Memory B cell (primary cell): ENCODE measurements at regions not wholly inside any gene's neighbourhood (a gene's known extent, or its start where the extent isn't known, plus 50 kb on each side); places are given as distances from the start of the nearest gene placed in this dataset.
"Not testable (repeated sequence)": the region's sequence is repeated elsewhere in the genome, so short reads cannot be mapped to it uniquely, and the experiment has no call there.

Source experiments
- ATAC-seq: fragments of 150-1000 bp; cut with Tn5 transposase; 2 replicates; pipeline ENCODE4 v1.10.0; 2021; ENCODE audit warnings: low read depth, mild to moderate bottlenecking, moderate library complexity
- DNase-seq, 2 donors: peaks; one replicate each; pipeline ENCODE4 v3.0.0; 2022; ENCODE audit warnings: low spot score in 2 of 2
- H3K27ac Mint-ChIP-seq: one replicate; pipeline ENCODE4 v1.8.0; 2022; ENCODE audit warnings: mild to moderate bottlenecking, moderate library complexity, mixed read lengths
- H3K27me3 Mint-ChIP-seq: one replicate; pipeline ENCODE4 v1.8.0; 2022; ENCODE audit warnings: mixed read lengths
- H3K36me3 Mint-ChIP-seq: one replicate; pipeline ENCODE4 v1.8.0; 2022; ENCODE audit warnings: mild to moderate bottlenecking, mixed read lengths
- H3K4me1 Mint-ChIP-seq: one replicate; pipeline ENCODE4 v1.8.0; 2022; ENCODE audit warnings: mixed read lengths
- H3K4me3 Mint-ChIP-seq: one replicate; pipeline ENCODE4 v1.8.0; 2022; ENCODE audit warnings: mild to moderate bottlenecking, moderate library complexity, mixed read lengths
- H3K9me3 Mint-ChIP-seq: one replicate; pipeline ENCODE4 v1.8.0; 2022; ENCODE audit warnings: mixed read lengths

DNA sequence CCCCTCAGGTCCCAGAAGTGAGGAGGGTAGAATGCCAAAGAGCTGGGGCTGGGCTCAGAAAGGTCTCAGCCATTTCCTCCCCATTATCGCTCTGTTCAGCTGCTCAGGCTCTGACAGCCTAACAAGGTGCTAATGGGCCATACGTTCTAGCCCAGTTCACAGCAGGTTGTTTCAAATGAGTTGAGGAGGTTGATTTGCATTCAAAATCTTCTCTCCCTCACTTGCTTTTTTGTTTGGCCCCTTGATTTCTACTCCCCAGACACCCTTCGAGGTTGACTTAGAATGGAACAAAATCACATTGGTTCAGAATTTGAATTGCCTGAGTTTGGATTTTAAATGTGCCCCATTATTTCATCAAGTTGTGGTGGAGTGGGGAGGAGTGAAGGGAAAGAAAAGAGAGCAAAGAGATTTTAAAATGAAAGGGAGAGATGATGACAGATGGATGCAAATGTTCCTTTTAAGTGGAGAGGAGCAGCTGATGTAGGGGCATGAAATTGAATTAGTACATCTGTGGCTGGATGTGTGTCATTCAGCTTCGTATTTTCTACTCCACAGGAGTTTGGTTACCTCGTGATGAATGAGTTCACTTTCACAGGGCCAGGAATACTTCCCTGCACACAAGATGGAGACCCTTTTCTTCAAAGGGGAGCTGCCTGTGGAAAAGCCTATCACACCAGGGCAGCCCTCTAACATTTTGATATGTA is 425.8 kb upstream of the CAMK1G start:
- no peak overlapping the region for H3K27ac Mint-ChIP-seq
- no peaks in the 10 kb centered on the region for H3K36me3 Mint-ChIP-seq
- DNase-seq (no peak), ATAC-seq (no peak)
- H3K27me3 Mint-ChIP-seq = no peaks in the 10 kb centered on the region
- peaks cover 1% of the 10 kb centered on the region for H3K9me3 Mint-ChIP-seq
- no peak overlapping the region for H3K4me3 Mint-ChIP-seq
- H3K4me1 Mint-ChIP-seq = no peaks in the 10 kb centered on the region

DNA sequence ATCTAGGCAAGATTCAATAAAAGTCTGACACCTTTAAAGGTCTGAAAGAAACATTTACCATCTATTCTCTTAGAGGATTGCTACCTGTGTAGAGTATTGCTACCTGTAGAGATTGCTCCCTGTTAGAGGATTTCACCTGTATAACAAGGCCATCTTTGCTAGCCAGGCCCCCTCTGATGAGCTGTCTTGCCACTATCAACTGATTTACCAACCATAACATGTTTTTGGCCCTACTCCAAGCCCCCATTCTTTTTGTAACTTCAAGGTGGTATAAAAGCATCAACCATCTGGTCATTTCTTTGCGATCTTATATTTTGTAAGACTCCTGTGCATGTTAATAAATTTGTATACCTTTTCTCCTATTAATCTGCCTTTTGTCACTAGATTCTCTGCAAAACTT is 424.7 kb upstream of the CAMK1G start:
- no peaks in the 10 kb centered on the region for H3K27me3 Mint-ChIP-seq
- ATAC-seq (no peak), DNase-seq (no peak)
- no peaks in the 10 kb centered on the region for H3K36me3 Mint-ChIP-seq
- H3K4me3 Mint-ChIP-seq = no peak overlapping the region
- H3K27ac Mint-ChIP-seq = no peak overlapping the region
- no peaks in the 10 kb centered on the region for H3K4me1 Mint-ChIP-seq
- H3K9me3 Mint-ChIP-seq = peaks cover 1% of the 10 kb centered on the region

DNA sequence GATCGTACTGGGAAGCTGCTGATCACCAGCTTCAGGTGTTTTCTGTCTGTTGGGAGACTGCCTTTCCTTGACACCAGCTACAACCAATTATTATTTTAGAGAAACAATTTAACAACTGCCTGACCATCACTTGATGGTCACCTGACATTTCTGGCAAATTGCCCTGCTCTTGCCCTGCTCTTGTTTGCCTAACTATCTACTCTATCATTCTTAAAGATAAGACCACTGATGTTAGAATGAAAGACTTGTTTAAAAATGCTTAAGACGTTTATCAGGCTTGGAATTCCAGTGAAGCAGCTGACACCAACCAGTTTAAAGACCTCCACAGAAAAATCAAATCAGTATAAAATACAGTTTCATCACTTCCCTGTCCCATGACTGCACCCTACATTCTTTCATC is 423.3 kb upstream of the CAMK1G start:
- no peaks in the 10 kb centered on the region for H3K4me1 Mint-ChIP-seq
- no peak overlapping the region for H3K4me3 Mint-ChIP-seq
- H3K36me3 Mint-ChIP-seq = no peaks in the 10 kb centered on the region
- ATAC-seq (no peak), DNase-seq (no peak)
- H3K27ac Mint-ChIP-seq = no peak overlapping the region
- H3K27me3 Mint-ChIP-seq = no peaks in the 10 kb centered on the region
- H3K9me3 Mint-ChIP-seq = peaks cover 1% of the 10 kb centered on the region

DNA sequence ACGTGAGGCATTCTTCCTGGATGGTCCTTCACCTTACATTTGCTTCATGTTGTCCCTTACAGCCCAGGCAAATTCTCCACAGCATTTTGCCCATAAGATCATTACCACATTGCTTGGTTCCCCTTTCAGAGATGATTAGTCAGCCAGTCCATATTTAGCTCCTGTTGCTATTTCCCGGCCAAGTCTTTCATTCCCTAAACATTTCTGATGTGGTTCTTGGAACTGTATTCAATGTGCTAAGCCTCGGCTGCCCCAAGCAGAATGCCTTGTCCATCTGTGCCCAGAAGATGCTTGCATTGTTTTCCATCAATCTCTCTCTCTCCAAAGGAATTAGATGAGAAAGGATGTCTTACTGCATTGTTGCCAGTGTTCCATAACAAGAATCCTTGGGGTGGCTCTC is 420.9 kb upstream of the CAMK1G start:
- ATAC-seq = no peak

DNA sequence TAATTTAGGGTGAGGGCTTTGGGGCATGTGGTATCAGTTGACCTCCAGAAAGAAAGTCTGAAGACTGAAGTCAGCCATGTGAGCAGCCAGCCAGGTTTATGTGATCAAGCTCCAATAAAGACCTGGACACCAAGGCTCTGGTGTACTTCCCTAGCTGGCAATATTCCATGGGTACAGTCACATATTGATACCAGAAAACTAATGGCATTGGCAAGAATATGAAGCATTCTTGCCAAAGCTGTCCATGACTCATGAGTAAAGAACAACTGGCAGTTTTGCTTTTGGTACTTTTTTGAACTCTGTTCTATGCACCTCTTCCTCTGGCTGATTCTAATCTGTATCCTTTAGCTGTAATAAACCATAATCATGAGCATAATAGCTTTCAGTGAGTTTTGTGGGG is 415.3 kb upstream of the CAMK1G start:
- ATAC-seq (no peak), DNase-seq (no peak)
- H3K4me1 Mint-ChIP-seq = no peaks in the 10 kb centered on the region
- H3K9me3 Mint-ChIP-seq = no peaks in the 10 kb centered on the region
- H3K36me3 Mint-ChIP-seq = no peaks in the 10 kb centered on the region
- H3K27me3 Mint-ChIP-seq = peaks cover 2% of the 10 kb centered on the region
- no peak overlapping the region for H3K27ac Mint-ChIP-seq
- no peak overlapping the region for H3K4me3 Mint-ChIP-seq

More for the DNA sequence above, 420.9 kb upstream of the CAMK1G start:
- H3K27ac Mint-ChIP-seq = no peak overlapping the region
- peaks cover 1% of the 10 kb centered on the region for H3K9me3 Mint-ChIP-seq
- no peak overlapping the region for H3K4me3 Mint-ChIP-seq
- H3K4me1 Mint-ChIP-seq = no peaks in the 10 kb centered on the region
- H3K36me3 Mint-ChIP-seq = no peaks in the 10 kb centered on the region
- DNase-seq = no peak
- no peaks in the 10 kb centered on the region for H3K27me3 Mint-ChIP-seq

DNA sequence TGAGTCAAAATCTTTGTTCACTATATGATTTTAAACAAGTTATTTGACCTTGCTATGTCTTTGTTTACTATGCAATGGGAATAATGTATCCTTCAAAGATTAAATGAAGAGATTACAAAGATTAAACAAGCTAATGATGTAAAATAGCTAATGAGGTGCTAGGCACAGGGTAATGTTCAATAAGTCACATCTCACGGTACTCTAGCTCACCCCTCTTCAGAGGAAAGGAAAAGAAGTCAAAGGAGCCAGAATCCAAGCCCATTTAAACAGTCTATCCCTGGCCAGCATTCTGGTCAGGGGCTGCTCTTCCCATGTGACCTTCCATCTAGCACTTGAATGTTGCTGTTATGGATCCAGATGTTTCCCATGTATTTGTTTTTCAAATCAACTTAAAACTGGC is 412.4 kb upstream of the CAMK1G start:
- H3K36me3 Mint-ChIP-seq = no peaks in the 10 kb centered on the region
- no peak for ATAC-seq
- no peaks in the 10 kb centered on the region for H3K9me3 Mint-ChIP-seq
- no peak for DNase-seq
- H3K4me1 Mint-ChIP-seq = no peaks in the 10 kb centered on the region
- peaks cover 2% of the 10 kb centered on the region for H3K27me3 Mint-ChIP-seq
- H3K4me3 Mint-ChIP-seq = no peak overlapping the region
- H3K27ac Mint-ChIP-seq = no peak overlapping the region

DNA sequence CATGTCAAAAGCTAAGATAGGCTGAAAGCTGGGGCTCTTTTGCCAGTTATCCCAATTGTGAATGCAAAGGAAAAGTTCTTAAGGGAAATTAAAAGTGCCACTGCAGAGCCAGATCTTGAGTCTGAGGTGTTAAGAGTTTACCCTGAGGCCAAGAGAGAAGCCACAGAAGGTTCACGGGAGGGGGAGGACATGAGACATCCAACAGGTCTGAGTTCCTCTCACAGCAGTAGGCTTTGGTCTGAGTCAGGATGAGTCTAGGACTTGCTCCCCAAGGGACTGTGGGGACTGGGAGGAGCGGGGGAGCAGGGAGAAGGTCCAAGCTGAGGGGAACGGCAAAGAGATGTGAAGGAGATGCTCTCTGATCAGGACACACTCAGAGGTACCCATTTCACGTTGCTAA is 411.2 kb upstream of the CAMK1G start:
- H3K27me3 Mint-ChIP-seq = peaks cover 2% of the 10 kb centered on the region
- no peak overlapping the region for H3K4me3 Mint-ChIP-seq
- no peaks in the 10 kb centered on the region for H3K9me3 Mint-ChIP-seq
- no peak for DNase-seq
- no peak for ATAC-seq
- no peak overlapping the region for H3K27ac Mint-ChIP-seq
- H3K4me1 Mint-ChIP-seq = no peaks in the 10 kb centered on the region
- H3K36me3 Mint-ChIP-seq = no peaks in the 10 kb centered on the region

DNA sequence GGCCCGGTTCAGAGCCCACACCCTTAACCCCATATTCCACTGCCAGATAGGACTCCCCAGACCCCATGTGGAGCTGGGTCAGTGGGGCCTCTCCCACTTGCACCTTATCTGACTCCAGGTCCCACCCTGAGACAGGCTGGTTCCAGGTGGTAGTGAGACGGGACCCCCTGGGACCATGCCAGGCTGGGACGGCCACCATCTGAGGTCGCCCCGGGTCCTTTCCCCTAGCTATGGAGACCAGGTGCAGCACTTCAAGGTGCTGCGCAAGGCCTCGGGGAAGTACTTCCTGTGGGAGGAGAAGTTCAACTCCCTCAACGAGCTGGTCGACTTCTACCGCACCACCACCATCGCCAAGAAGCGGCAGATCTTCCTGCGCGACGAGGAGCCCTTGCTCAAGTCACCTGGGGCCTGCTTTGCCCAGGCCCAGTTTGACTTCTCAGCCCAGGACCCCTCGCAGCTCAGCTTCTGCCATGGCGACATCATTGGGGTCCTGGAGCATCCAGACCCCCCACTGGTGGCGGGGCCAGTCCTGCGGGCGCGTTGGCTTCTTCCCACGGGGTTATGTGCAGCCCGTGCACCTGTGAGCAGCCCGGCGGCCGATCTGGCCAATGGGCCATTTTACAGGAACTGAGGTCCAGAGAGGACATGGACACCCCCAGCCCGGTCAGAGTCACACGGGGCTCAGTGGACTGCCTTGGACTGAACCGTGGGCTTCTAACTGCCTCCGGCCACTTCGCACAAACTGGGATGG is 410.5 kb upstream of the CAMK1G start:
- not testable (repeated sequence) for H3K4me1 Mint-ChIP-seq, H3K9me3 Mint-ChIP-seq, ATAC-seq, H3K4me3 Mint-ChIP-seq, H3K36me3 Mint-ChIP-seq, H3K27ac Mint-ChIP-seq, H3K27me3 Mint-ChIP-seq, DNase-seq

DNA sequence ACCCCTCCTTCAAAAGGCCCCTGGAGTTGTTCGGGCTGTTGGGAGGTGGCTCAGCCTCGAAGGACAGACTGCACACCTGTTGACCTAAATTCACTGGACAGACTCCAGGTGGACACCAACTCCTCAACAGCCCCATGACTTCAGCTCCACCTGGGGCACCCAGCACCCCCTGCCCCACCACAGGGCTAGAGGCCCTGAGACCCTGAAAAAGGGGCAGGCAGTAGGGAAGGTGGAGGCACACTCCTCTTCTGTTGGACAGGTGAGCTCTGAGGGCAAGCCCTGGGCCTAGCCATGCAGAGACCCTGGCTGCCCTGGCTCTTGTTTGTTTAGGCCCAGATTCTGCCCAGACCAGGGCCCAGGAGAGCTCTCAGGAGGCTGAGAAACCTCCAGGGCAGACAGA is 409.7 kb upstream of the CAMK1G start:
- ATAC-seq, H3K4me1 Mint-ChIP-seq, DNase-seq, H3K27me3 Mint-ChIP-seq, H3K36me3 Mint-ChIP-seq, H3K9me3 Mint-ChIP-seq, H3K4me3 Mint-ChIP-seq, H3K27ac Mint-ChIP-seq: not testable (repeated sequence)

DNA sequence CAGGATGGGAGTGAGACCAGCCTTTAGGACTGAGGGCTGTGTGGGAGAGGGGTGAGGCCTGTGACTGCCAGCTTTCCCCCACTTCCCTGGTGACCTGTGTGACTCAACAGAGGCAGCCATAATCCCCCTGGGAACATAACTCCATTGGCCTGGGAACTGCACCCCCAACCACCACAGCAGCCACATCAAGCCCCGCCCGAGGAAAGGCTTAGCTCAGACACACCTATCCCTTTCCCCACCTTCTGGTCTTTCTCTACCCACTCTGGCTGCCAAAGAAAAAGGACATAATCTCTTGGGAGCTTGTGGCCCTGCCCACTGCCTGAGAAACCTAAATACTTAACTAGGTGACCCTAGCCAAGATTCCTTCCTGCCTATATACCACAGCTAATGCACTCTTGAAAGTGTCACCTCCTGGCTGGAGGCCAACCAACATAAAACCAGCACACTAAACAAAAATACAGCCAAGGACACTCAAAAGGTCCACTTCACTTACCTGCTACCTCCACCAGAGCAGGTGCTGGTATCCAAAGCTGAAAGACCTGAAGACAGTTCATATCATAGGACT is 406.6 kb upstream of the CAMK1G start:
- H3K4me1 Mint-ChIP-seq = no peaks in the 10 kb centered on the region
- H3K9me3 Mint-ChIP-seq = peaks cover 3% of the 10 kb centered on the region
- no peak for DNase-seq
- no peak overlapping the region for H3K4me3 Mint-ChIP-seq
- ATAC-seq = no peak
- no peak overlapping the region for H3K27ac Mint-ChIP-seq
- H3K27me3 Mint-ChIP-seq = no peaks in the 10 kb centered on the region
- H3K36me3 Mint-ChIP-seq = no peaks in the 10 kb centered on the region

DNA sequence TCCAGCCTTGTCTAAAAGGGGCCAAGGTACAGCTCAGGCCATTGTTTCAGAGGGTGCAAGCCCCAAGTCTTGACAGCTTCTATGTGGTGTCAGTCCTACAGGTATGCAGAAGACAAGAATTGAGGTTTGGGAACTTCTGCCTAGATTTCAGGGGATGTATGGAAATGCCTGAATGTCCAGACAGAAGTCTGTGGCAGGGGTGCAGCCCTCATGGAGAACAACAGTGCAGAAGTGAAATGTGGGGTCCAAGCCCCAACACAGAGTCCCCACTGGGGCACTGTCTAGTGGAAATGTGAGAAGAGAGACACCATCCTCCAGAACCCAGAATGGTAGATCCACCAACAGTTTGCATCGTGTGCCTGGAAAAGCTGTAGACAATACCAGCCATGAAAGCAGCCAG is 400.3 kb upstream of the CAMK1G start:
- H3K4me1 Mint-ChIP-seq = no peaks in the 10 kb centered on the region
- DNase-seq (no peak), ATAC-seq (no peak)
- peaks cover 3% of the 10 kb centered on the region for H3K36me3 Mint-ChIP-seq
- H3K27ac Mint-ChIP-seq = no peak overlapping the region
- peaks cover 3% of the 10 kb centered on the region for H3K27me3 Mint-ChIP-seq
- H3K4me3 Mint-ChIP-seq = no peak overlapping the region
- peaks cover 13% of the 10 kb centered on the region for H3K9me3 Mint-ChIP-seq

DNA sequence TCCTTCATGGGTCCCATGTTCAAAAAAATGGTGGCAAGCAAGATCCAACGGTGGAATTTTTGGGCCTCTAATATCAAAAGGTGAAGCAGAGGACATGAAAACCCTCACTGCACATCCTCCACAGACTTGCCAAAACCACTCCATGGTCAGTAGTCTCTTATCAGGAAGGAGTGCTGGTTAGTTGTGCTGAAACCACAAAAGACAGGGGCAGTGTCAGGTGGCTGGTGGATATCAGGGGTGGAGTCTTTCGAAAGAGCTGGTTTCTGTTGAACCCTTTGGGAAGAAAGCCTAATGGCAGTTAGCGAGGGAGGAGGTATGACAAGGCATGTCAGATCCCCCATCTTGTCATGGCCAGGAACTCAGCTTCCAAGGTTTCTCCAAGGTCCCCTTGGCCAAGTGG is 395.9 kb upstream of the CAMK1G start:
- Mint-ChIP-seq H3K36me3 (no peaks in the 10 kb centered on the region), H3K27me3 (peaks cover 3% of the 10 kb centered on the region), H3K4me1 (no peaks in the 10 kb centered on the region), H3K9me3 (peaks cover 6% of the 10 kb centered on the region), H3K4me3 (no peak overlapping the region), H3K27ac (no peak overlapping the region)
- no peak for DNase-seq
- ATAC-seq = no peak

DNA sequence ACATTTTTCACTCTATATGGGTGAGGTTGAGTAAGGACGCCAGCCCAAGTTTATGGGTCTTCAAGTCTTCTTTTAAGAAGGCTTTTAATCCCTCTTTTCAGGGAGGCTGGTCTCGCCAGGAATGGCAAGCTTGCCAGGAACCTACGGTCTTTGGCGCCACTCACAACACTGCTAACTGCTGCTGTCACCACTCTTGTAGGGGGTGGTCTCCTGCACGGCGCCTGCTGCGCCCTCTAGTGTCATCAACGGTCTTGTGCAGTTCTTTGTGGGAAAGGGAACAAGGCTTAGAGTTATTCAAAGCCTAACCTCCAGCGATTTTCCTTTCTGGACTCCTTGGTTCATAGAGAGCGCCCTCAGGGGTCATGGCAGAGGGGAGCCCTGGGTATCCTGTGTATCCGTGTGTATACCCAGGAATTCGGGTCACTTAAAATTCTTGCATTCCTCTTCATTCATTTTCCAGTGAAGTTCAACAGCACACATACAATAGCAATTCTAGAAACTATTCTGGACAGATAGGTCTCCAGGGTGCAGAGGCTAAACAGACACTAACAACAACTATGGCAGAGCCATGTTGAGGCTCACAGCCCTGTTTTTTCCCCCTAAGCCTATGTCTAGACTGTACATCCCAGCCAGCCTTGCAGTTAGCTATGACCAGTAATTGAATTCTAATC is 392.8 kb upstream of the CAMK1G start:
- no peaks in the 10 kb centered on the region for H3K36me3 Mint-ChIP-seq
- DNase-seq (no peak), ATAC-seq (no peak)
- no peaks in the 10 kb centered on the region for H3K4me1 Mint-ChIP-seq
- no peak overlapping the region for H3K4me3 Mint-ChIP-seq
- peaks cover 1% of the 10 kb centered on the region for H3K9me3 Mint-ChIP-seq
- no peaks in the 10 kb centered on the region for H3K27me3 Mint-ChIP-seq
- no peak overlapping the region for H3K27ac Mint-ChIP-seq

DNA sequence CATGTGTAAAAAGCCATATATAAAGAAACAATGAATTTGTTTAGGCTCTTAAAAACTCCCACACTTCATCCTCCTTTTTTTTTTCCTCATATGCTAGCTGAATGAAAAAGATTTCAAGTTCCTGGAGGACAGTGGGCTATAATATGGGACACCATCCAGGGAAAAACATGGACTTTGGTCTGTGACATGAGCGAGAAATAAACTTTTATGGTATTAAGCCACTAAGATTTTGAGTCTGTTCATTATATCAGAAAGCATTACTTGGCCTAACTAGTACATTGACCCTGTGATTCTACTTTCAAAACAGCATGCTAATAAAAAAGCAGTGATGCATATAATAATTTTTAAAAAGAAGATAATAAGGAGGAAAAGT is 392.3 kb upstream of the CAMK1G start:
- H3K36me3 Mint-ChIP-seq = no peaks in the 10 kb centered on the region
- ATAC-seq = no peak
- no peak overlapping the region for H3K27ac Mint-ChIP-seq
- peaks cover 5% of the 10 kb centered on the region for H3K9me3 Mint-ChIP-seq
- no peak overlapping the region for H3K4me3 Mint-ChIP-seq
- H3K4me1 Mint-ChIP-seq = no peaks in the 10 kb centered on the region
- no peak for DNase-seq
- H3K27me3 Mint-ChIP-seq = no peaks in the 10 kb centered on the region
